Type B pancreatic cell (in vitro differentiated cells): ENCODE measurements at regions not wholly inside any gene's neighbourhood (a gene's known extent, or its start where the extent isn't known, plus 50 kb on each side); places are given as distances from the start of the nearest gene placed in this dataset.

Source experiments
- DNase-seq: peaks from one replicate; pipeline ENCODE4 v3.0.0; 2021; ENCODE audit warnings: mixed read lengths; ENCODE audit not compliant: unreplicated experiment; ENCODE audit errors: extremely low spot score
- H3K27ac Mint-ChIP-seq: 2 replicates; pipeline ENCODE4 v1.8.0; 2021; ENCODE audit warnings: mild to moderate bottlenecking, mixed read lengths
- H3K27me3 Mint-ChIP-seq: 2 replicates; pipeline ENCODE4 v1.8.0; 2021; ENCODE audit warnings: mixed read lengths
- H3K36me3 Mint-ChIP-seq: 2 replicates; pipeline ENCODE4 v1.8.0; 2021; ENCODE audit warnings: mixed read lengths
- H3K4me1 Mint-ChIP-seq: one replicate; pipeline ENCODE4 v1.8.0; 2021; ENCODE audit warnings: mixed read lengths; ENCODE audit not compliant: unreplicated experiment
- H3K4me3 Mint-ChIP-seq: 2 replicates; pipeline ENCODE4 v1.8.0; 2021; ENCODE audit warnings: mild to moderate bottlenecking, mixed read lengths
- H3K9me3 Mint-ChIP-seq: 2 replicates; pipeline ENCODE4 v1.8.0; 2021; ENCODE audit warnings: mixed read lengths
- CTCF ChIP-seq: fragments of 200-600 bp; sonication (generic); conservative IDR thresholded peaks from 2 replicates; pipeline ENCODE4 v1.5.0; 2021; ENCODE audit warnings: antibody characterized with exemption, mild to moderate bottlenecking

DNA sequence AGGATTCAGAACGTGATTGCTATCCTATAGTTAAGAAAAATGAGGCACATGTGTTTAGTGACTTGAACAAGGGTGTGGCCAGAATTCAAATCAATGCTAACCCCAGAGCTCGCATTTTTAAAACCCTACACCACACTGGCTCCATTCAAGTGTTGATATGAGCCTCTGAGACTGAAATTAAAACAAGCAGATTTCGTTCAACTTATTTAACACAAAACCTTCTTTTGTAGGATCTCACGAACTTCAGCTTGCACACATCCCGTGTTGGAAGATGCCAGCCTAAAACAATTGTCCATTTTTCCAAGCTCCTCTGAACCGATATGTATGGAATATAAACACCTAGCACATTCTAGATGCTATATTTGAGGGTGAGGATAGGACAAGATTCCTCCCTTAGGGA, 231.0 kb upstream of the IRX5 start:
- no peak for TF ChIP-seq CTCF
- no peak for DNase-seq
- Mint-ChIP-seq H3K36me3 (no peaks in the 10 kb centered on the region), H3K4me3 (no peak overlapping the region), H3K9me3 (no peaks in the 10 kb centered on the region), H3K4me1 (peaks cover 16% of the 10 kb centered on the region), H3K27ac (no peak overlapping the region), H3K27me3 (peaks cover 17% of the 10 kb centered on the region)

DNA sequence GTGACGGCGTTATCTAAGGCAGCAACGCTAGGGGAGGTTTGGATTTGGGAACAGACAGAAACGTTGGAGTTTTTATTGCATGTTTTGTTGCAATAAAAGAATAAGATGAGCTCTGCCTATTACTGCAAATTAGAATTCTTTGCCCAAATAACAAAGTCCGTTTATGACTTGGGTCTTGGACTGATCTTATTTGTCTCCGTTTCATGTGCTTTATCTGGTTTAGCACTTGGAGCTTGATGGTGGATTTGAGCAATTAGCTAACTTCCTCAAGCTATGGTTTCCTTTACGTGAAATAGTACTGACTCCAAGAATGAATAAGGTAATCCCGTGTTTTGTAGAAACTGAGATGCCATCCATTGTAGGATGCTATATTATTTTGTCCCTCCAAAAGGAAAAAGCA, 233.0 kb upstream of the IRX5 start:
- Mint-ChIP-seq H3K27me3 (peaks cover 17% of the 10 kb centered on the region), H3K4me3 (no peak overlapping the region), H3K4me1 (peaks cover 16% of the 10 kb centered on the region), H3K9me3 (no peaks in the 10 kb centered on the region), H3K27ac (no peak overlapping the region), H3K36me3 (no peaks in the 10 kb centered on the region)
- no peak for DNase-seq
- TF ChIP-seq CTCF, result no peak

- peaks cover 16% of the 10 kb centered on the region for H3K4me1 Mint-ChIP-seq
These were observed 233.7 kb upstream of the IRX5 start for GRCh38 chr16:54696970-54697369.

DNA sequence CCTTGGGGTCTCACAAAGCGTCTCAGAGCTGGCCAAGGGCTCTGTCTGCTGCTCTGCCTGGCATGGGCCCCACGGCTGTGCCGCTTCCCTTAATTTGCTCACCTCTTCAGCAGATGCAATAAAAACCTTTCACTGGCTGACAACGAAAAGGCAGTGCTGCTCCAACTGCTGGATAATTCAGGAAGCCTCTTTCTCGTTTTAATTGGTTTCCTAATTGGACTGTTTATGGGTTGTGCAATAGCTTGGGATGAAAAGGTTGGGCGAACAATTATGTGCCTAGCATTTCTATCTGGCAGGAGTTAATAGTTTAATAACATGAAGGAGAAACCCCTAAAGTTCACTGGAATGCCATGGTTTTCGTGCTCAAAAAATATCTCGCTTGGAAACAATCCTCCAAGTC, 234.1 kb upstream of the IRX5 start:
- no peaks in the 10 kb centered on the region for H3K36me3 Mint-ChIP-seq
- H3K27ac Mint-ChIP-seq, result no peak overlapping the region
- no peak for DNase-seq
- H3K9me3 Mint-ChIP-seq, result no peaks in the 10 kb centered on the region
- H3K4me1 Mint-ChIP-seq, result peaks cover 16% of the 10 kb centered on the region
- peaks cover 17% of the 10 kb centered on the region for H3K27me3 Mint-ChIP-seq
- H3K4me3 Mint-ChIP-seq, result no peak overlapping the region
- no peak for TF ChIP-seq CTCF

More at GRCh38 chr16:54696970-54697369, 233.7 kb upstream of the IRX5 start:
- Mint-ChIP-seq H3K27ac (no peak overlapping the region), H3K4me3 (no peak overlapping the region), H3K36me3 (no peaks in the 10 kb centered on the region), H3K27me3 (peaks cover 17% of the 10 kb centered on the region), H3K9me3 (no peaks in the 10 kb centered on the region)
- TF ChIP-seq CTCF, result no peak
- no peak for DNase-seq

DNA sequence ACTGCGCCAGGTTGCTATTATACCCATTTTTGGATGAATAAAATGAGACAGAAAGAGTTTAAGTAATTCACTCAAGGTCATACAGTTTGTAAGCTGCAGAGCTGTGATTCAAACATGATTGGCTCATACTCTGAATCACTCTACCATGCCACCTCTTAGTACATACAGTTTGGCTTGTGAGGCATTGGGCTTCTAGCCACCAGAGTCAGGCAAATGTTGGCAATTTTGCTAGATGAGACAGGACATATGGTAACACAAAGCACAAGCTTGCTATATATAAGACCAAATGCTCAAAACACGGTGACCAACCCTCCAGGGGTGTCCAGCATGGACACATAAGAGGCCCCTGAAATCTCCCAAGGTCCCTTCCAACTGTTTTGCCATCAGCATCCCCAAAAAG, 236.0 kb upstream of the IRX5 start:
- Mint-ChIP-seq H3K27me3 (peaks cover 17% of the 10 kb centered on the region), H3K27ac (no peak overlapping the region), H3K9me3 (no peaks in the 10 kb centered on the region), H3K4me1 (peaks cover 16% of the 10 kb centered on the region), H3K4me3 (no peak overlapping the region), H3K36me3 (no peaks in the 10 kb centered on the region)
- no peak for TF ChIP-seq CTCF
- DNase-seq, result no peak

- peaks cover 17% of the 10 kb centered on the region for H3K27me3 Mint-ChIP-seq
- no peak for DNase-seq
- H3K4me3 Mint-ChIP-seq, result no peak overlapping the region
- no peaks in the 10 kb centered on the region for H3K9me3 Mint-ChIP-seq
- H3K27ac Mint-ChIP-seq, result no peak overlapping the region
- H3K36me3 Mint-ChIP-seq, result no peaks in the 10 kb centered on the region
- no peak for TF ChIP-seq CTCF
- peaks cover 16% of the 10 kb centered on the region for H3K4me1 Mint-ChIP-seq
These were observed 236.8 kb upstream of the IRX5 start for GRCh38 chr16:54693864-54694263.
